Activated T-cell treated with anti-CD3 and anti-CD28 coated beads for 48 hours (primary cell): ENCODE measurements at regions not wholly inside any gene's neighbourhood (a gene's known extent, or its start where the extent isn't known, plus 50 kb on each side); places are given as distances from the start of the nearest gene placed in this dataset.
"Not testable (repeated sequence)": the region's sequence is repeated elsewhere in the genome, so short reads cannot be mapped to it uniquely, and the experiment has no call there.

Experiments used
- DNase-seq: peaks from one replicate; pipeline ENCODE4 v3.0.0-alpha.2; 2020; ENCODE audit warnings: low read depth

DNA sequence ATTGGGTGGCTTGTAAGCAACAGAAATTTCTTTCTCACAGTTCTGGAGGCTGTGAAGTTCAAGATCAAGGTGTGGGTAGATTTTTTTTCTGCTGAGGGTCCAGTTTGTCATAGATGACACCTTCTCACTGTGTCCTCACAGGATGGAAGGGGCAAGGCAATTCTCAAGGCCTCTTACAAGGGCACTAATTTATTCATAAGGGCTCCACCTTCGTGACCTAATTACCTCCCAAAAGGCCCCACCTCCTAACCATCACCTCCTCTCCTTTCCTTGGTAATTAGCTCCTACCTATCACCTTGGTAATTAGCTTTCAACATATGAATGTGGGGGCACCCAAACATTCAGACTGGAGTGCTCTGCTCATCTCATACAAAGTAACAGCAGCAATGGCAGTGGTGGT is 92.3 kb upstream of the CD44 start:
- no peak for DNase-seq

GRCh38 chr11:35047179-35047578 is 91.8 kb upstream of the CD44 start:
- no peak for DNase-seq

- DNase-seq, result no peak
Measured at GRCh38 chr11:35047769-35048168, 91.2 kb upstream of the CD44 start.

GRCh38 chr11:35048346-35048745 is 90.6 kb upstream of the CD44 start:
- DNase-seq, result not testable (repeated sequence)

DNA sequence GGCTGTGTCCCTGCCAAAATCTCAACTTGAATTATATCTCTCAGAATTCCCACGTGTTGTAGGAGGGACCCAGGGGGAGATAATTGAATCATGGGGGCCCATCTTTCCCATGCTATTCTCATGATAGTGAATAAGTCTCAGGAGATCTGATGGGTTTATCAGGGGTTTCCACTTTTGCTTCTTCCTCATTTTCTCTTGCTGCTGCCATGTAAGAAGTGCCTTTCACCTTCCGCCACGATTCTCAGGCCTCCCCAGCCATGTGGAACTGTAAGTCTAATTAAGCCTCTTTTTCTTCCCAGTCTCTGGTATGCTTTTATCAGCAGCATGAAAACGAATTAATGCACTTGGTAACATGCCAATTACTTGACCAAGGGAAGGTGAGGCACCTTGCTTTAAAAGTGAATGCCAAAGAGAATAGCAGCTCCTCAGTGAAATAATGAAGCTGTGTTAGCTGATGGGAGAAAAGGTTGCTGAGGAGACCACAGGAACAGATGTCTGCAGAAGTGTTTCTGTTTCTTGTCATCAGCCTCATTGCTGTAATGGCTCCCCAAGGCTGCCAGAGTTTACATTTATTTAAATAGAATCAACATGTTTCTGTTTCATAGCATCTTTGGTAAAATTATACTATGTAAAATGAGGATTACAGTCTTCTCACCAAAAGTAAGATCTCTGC is 89.0 kb upstream of the CD44 start:
- no peak for DNase-seq

GRCh38 chr11:35050541-35050995 is 88.4 kb upstream of the CD44 start:
- DNase-seq, result no peak

- no peak for DNase-seq
Measured at GRCh38 chr11:35056391-35057093, 82.4 kb upstream of the CD44 start.

DNA sequence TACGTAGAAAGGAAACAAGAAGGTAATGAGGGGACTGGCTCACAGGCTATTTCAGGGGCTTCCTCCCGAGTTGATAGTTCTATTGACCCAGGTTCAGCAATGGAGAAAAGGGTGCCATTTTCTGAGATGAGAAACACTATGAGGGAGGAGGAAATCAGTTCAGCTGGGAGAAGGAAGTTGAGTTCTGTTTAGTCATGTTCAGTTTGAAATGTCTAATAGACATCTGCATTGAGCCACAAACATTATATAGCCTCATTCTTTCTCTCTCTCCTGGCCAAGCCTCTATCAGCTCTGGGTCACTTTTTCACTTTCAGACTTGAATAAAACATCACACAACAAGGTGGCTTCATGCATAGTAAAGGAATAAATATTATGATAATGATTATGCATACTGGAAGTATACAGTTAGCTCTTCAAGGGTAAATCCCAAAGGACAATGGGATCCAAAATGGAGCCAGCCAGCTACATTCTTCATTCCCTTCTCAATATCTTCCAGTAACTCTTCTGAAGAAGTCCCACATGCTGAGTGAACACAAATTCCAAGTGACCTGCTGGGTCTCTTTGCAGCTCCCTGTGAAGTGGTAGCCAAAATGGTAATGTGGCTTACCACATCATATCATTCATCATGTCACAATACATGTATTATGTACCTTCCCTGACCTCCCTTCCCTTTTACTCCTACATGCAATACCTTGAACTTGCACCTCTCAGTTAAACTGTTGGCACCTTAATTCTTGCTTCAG is 80.9 kb upstream of the CD44 start:
- DNase-seq, result no peak

DNA sequence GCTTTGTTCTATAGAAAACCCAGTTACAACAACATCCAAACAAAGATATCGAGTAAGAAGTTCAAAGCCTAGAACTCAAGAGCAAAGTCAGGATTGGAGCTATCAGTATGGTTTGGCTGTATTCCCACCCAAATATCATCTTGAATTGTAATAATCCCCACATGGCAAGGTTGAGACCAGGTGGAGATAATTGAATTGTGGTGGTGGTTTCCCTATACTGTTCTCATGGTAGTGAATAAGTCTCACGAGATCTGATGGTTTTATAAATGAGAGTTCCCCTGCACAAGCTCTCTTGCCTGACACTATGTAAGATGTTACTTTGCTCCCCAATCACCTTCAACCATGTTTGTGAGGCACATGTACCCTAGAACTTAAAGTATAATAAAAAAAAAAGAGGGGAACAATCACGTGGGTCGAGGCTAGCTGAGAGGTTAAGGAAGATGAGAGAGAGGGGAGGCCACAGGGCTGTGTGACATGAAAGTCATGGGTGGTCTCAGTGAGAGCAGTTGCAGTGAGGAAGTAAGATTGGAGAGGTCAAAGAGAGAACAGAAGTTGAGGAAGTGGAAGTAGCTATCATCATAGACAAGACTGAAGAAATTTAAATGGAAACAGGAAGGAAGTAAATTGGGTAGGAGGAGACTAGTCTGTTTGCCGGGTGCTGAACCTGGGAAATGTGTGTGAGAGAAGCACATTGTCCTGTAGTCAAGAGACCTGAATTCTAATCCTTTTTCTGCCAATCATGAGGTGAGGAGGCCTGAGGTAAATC is 80.1 kb upstream of the CD44 start:
- no peak for DNase-seq

- DNase-seq, result no peak
Measured at GRCh38 chr11:35061516-35062440, 77.2 kb upstream of the CD44 start.

DNA sequence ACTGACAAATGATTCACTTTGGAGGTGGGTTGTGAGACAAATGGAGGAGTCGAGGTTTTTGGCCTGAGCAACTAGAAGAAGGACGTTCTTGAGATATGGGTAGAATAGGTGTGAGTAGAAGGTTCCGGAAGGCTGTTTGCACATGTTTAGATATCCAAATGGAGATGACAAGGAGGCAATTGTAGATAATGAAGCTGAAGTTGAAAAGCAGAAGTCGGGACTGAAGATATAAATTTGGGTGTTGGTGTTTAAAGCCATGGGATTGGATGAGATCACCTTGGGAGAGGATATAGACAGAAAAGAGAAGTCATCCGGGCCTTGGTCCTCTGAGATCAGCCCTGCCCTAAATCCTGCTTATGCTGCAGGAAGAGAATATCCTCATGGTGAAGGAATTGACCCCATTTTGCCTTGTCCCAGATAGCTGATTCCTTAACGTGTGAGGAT is 75.5 kb upstream of the CD44 start:
- DNase-seq, result no peak

- DNase-seq, result no peak
Measured at GRCh38 chr11:35064114-35064800, 74.7 kb upstream of the CD44 start.

DNA sequence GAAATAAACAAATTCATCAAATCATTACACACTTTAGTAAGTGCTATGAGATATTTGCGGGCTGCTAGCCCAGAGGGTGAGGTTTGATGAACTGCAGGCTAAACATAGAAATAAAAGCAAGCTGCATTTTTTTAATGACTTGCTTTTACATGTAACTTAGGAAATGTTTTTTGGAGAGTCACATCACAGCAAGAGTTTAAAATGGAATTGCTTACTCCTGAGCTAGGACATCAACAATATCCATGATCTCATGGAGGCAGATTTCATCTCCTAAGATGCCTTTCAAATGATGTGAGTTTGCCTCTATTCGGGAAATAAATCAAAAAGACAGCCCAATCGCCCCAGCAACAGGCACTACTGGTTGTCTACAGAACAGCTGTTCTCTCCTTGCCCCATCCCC is 73.4 kb upstream of the CD44 start:
- DNase-seq, result no peak

GRCh38 chr11:35066030-35066429 is 72.9 kb upstream of the CD44 start:
- no peak for DNase-seq

DNA sequence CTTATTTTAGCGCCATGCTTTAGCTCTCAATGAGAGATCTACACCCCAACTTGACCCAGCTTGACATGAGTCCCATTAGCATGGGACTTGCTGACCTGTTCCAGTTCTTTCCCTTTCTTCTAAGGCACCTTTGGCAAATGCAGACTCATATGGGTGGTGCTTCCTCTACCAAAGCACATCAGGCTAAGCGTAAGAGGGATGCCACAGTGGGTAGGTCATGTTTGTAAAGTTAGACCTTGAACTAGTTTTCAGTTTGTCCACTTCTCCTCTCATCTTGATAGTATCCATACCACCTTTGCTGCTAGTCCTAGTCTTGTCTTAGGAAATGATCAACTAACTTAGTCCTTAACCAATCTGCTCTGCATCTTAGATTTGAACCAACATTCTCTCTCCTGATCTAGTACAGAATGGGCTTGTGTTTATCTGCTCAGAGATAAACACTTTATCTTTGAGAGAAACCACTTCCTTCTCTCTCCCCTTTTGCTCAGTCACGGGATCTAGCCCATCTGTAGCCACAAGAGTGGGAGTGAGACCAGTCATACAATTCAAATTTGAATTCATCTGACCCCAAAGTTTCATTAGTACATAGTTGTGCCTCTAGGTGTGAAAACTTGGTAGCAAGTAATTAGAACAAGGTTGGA is 72.1 kb upstream of the CD44 start:
- DNase-seq, result no peak

GRCh38 chr11:35071722-35072121 is 67.2 kb upstream of the CD44 start:
- no peak for DNase-seq

DNA sequence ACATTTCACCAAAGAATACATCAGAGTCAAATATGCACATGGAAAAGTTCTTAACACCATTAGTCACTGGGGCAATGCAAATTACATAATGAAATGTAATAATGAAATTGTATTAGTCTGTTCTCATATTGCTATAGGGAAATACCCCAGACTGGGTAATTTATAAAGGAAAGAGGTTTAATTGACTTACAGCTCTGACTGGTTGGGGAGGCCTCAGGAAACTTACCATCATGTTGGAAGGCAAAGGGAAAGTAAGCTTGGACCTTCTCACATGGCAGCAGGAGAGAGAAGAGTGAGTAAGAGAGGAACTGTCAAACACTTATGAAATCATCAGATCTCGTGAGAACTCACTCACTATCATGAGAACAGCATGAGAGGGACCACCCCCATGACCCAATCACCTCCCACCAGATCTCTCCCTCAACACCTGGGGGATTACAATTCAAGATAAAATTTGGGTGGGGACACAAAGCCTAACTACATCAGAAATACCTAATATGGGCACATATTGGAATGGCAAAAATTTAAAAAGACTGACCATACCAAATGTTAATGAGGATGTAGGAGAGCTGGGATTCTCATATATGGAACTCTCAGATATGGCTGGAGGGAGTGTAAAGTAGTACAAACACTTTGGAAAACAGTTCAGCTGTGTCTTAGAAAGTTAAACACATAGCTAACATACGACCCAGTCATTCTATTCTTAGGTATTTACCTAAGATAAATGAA is 65.1 kb upstream of the CD44 start:
- no peak for DNase-seq

DNA sequence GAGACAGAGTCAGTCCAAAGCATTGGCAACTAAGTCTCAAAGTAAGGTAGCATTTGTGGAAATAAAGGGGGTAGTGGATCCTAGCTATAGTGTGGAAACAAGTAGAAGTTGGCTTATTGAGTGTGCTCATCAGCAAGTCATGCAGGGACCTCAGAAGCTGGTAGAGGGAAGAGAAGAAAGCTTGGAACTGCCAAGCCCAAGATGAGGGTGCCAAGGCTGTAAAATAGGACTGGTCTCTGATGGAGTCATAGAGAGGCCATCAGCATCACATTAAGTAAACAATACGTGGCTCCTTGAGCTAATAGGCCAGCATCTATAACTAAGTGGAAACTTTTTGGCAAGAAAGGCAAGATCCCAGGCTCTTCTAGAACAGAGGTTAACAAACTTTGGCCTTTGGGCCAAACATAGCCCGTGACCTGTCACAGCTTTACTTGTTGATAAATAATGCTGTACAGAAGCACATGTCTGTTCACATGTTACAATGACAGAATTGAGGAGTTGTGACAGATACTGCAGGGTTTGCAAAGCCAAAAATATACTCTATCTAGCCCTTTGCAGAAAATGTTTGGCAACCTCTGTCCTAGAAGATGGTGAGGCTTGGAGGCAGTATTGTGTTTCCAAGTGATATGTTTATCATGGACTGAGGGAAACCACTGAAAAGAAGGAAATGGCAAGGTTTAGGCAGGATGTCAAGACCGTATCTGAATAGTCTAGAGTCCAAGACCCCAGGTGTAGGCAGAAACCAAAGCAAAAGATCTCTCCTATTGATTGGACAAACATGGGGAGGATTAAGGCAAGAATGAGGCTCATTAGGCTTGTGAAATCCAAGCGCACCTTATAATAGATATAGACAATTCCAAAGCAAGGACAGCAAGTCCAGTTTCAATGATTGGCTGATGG is 62.5 kb upstream of the CD44 start:
- DNase-seq, result no peak
